ENCODE measurements at regions not wholly inside any gene's neighbourhood (a gene's known extent, or its start where the extent isn't known, plus 50 kb on each side); places are given as distances from the start of the nearest gene placed in this dataset.

DNA sequence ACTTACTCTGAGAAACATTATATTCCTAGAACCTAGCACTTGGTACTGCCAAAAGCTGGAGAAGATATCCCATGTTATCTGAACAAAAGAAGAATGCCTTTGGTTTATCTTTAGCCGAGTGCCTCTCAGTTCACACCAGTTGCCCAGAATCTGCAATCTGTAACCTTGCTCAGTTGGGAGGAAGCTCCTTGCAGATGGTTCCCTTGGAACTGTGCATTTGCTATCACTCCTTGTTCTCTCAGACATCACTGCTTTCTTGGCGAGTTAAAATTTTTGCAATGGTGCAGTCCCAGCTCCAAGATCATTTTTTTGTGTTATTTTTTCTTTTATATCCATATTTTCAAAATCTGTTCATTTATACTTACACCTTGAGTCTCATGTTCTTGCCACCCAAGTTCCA lies 446.5 kb downstream of the KCNJ2 start:
- Histone ChIP-seq H3K9ac (ENCODE audit: low read length) (no peak overlapping the region), H3K4me1 (ENCODE audit: insufficient read depth, low read length) (no peaks in the 10 kb centered on the region), H3K9me2 (replicated peaks; ENCODE audit: low read length) (no peaks in the 10 kb centered on the region), H4K20me1 (ENCODE audit: low read length) (no peaks in the 10 kb centered on the region), H3F3A (ENCODE audit: low read length, unreplicated experiment) (no peaks in the 10 kb centered on the region), H3K79me2 (ENCODE audit: low read length) (no peaks in the 10 kb centered on the region), H3K4me3 (ENCODE audit: low read length) (no peak overlapping the region), H3K4me2 (ENCODE audit: low read length) (no peak overlapping the region), H3K27ac (ENCODE audit: low read length) (no peak overlapping the region), H3K27me3 (ENCODE audit: low read length) (no peaks in the 10 kb centered on the region), H2AFZ (ENCODE audit: low read length) (no peak overlapping the region), H3K36me3 (ENCODE audit: low read depth, low read length) (no peaks in the 10 kb centered on the region), H3K9me3 (ENCODE audit: low read length) (no peaks in the 10 kb centered on the region)
- intact Hi-C loops (cut with micrococcal nuclease): no loop called here
- ATAC-seq (no peak), DNase-seq (no peak)
- ChIA-PET POLR2A (ENCODE audit: unreplicated experiment) (no interaction called here), CTCF (interaction anchor here (0.7 kb wide), 1 partner anchor 11 kb away, joined by 3 read pairs; no protein-coding TSS in a partner anchor)
- BruUV-seq (replicated peaks): no TSS peak
- TF ChIP-seq EZH2 (IDR thresholded peaks at IDR 0.05; ENCODE audit: low read length, unreplicated experiment) (no peak), EZH2phosphoT487 (IDR thresholded peaks at IDR 0.05; ENCODE audit: borderline replicate concordance, low read length) (no peak)
- TF ChIP-seq, protein P1, sequence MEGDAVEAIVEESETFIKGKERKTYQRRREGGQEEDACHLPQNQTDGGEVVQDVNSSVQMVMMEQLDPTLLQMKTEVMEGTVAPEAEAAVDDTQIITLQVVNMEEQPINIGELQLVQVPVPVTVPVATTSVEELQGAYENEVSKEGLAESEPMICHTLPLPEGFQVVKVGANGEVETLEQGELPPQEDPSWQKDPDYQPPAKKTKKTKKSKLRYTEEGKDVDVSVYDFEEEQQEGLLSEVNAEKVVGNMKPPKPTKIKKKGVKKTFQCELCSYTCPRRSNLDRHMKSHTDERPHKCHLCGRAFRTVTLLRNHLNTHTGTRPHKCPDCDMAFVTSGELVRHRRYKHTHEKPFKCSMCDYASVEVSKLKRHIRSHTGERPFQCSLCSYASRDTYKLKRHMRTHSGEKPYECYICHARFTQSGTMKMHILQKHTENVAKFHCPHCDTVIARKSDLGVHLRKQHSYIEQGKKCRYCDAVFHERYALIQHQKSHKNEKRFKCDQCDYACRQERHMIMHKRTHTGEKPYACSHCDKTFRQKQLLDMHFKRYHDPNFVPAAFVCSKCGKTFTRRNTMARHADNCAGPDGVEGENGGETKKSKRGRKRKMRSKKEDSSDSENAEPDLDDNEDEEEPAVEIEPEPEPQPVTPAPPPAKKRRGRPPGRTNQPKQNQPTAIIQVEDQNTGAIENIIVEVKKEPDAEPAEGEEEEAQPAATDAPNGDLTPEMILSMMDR (conservative IDR thresholded peaks at IDR 0.05; ENCODE audit: low read depth, low read length): no peak

DNA sequence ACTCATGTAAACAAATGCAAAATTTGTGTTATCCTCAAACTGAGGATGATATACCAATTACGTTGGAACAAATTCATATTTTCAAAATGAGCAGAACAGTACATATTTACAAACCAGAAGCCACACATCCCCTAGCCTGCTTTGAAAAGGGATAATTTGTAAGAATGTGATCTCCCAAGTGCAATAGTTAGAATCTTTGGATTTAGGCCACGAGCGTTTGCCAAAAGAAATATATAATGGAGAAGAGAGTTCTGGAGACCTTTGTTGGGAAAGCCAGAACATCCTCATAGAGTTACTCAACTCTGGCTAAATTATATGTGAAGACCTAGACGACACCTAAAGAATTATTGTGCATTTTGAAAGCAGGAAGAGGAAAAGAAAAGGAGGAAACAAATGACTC lies 449.3 kb downstream of the KCNJ2 start:
- Histone ChIP-seq H3K4me2 (ENCODE audit: low read length) (no peak overlapping the region), H3K36me3 (ENCODE audit: low read depth, low read length) (no peaks in the 10 kb centered on the region), H3K9me2 (replicated peaks; ENCODE audit: low read length) (no peaks in the 10 kb centered on the region), H3K27ac (ENCODE audit: low read length) (no peak overlapping the region), H3K79me2 (ENCODE audit: low read length) (no peaks in the 10 kb centered on the region), H3F3A (ENCODE audit: low read length, unreplicated experiment) (no peaks in the 10 kb centered on the region), H3K4me3 (ENCODE audit: low read length) (no peak overlapping the region), H2AFZ (ENCODE audit: low read length) (no peak overlapping the region), H3K27me3 (ENCODE audit: low read length) (no peaks in the 10 kb centered on the region), H4K20me1 (ENCODE audit: low read length) (no peaks in the 10 kb centered on the region), H3K9ac (ENCODE audit: low read length) (no peak overlapping the region), H3K9me3 (ENCODE audit: low read length) (no peaks in the 10 kb centered on the region), H3K4me1 (ENCODE audit: insufficient read depth, low read length) (peaks cover 3% of the 10 kb centered on the region; the same call in 1 of the 2 replicates)
- ATAC-seq (no peak), DNase-seq (no peak)
- TF ChIP-seq, protein P1 (conservative IDR thresholded peaks at IDR 0.05; ENCODE audit: low read depth, low read length): no peak
- TF ChIP-seq EZH2 (IDR thresholded peaks at IDR 0.05; ENCODE audit: low read length, unreplicated experiment): no peak
- no peak for TF ChIP-seq EZH2phosphoT487 (IDR thresholded peaks at IDR 0.05; ENCODE audit: borderline replicate concordance, low read length)
- no TSS peak for BruUV-seq (replicated peaks)
- intact Hi-C loops (cut with micrococcal nuclease): no loop called here
- ChIA-PET CTCF (no interaction called here), POLR2A (ENCODE audit: unreplicated experiment) (no interaction called here)

DNA sequence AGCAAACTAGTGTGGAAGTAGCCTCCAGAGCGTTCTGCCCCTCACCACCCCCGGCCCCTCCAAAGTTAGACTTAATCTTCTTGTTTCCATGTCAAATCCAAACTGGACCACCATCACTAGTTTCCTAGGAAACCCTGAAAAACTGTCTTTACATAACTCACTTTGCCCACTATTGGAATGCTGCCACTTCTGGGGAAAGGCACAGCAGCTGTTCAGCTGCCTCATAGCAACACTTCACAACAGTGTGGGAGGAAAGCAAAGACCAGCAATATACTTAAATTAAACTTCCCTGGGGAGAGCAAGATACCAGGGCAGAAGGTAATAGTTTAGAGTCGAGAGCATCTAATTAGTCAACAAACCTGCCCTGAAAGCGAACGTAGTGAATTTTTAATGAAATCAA lies 452.2 kb downstream of the KCNJ2 start:
- H3K27me3 ChIP-seq (ENCODE audit: low read length): no peaks in the 10 kb centered on the region
- H3K79me2 ChIP-seq (ENCODE audit: low read length): no peaks in the 10 kb centered on the region
- BruUV-seq (replicated peaks): no TSS peak
- CTCF ChIA-PET: interaction anchor here (1.2 kb wide), 1 partner anchor 453 kb away, joined by 3 read pairs; no protein-coding TSS in a partner anchor
- no peak overlapping the region for H3K9ac ChIP-seq (ENCODE audit: low read length)
- no peak for DNase-seq
- H3K9me2 ChIP-seq (replicated peaks; ENCODE audit: low read length): no peaks in the 10 kb centered on the region
- intact Hi-C loops (cut with micrococcal nuclease): loop anchor here (5.0 to 10.0 kb wide), 2 partner anchors 439 to 847 kb away; no protein-coding TSS in a partner anchor
- no peak overlapping the region for H3K4me3 ChIP-seq (ENCODE audit: low read length)
- H3K4me2 ChIP-seq (ENCODE audit: low read length): no peak overlapping the region
- H3K27ac ChIP-seq (ENCODE audit: low read length): no peak overlapping the region
- peaks cover 3% of the 10 kb centered on the region; the same call in 1 of the 2 replicates for H3K4me1 ChIP-seq (ENCODE audit: insufficient read depth, low read length)
- ATAC-seq: no peak
- no peak overlapping the region for H2AFZ ChIP-seq (ENCODE audit: low read length)
- H3F3A ChIP-seq (ENCODE audit: low read length, unreplicated experiment): no peaks in the 10 kb centered on the region
- no peaks in the 10 kb centered on the region for H3K36me3 ChIP-seq (ENCODE audit: low read depth, low read length)
- TF ChIP-seq EZH2phosphoT487 (IDR thresholded peaks at IDR 0.05; ENCODE audit: borderline replicate concordance, low read length): no peak
- TF ChIP-seq EZH2 (IDR thresholded peaks at IDR 0.05; ENCODE audit: low read length, unreplicated experiment): no peak
- TF ChIP-seq, protein P1 (conservative IDR thresholded peaks at IDR 0.05; ENCODE audit: low read depth, low read length): no peak
- H3K9me3 ChIP-seq (ENCODE audit: low read length): no peaks in the 10 kb centered on the region
- no peaks in the 10 kb centered on the region for H4K20me1 ChIP-seq (ENCODE audit: low read length)
- POLR2A ChIA-PET (ENCODE audit: unreplicated experiment): no interaction called here
